D721Med (cell line): ENCODE measurements at regions not wholly inside any gene's neighbourhood (a gene's known extent, or its start where the extent isn't known, plus 50 kb on each side); places are given as distances from the start of the nearest gene placed in this dataset.

ENCODE experiments used
- DNase-seq: peaks from one replicate; pipeline ENCODE4 v3.0.0; 2011; ENCODE audit warnings: low spot score; ENCODE audit not compliant: insufficient read length
- FAIRE-seq: peaks from 2 replicates; lab custom pipeline; 2011; peaks lifted over from hg19 to GRCh38; lab: Jason Lieb, UNC
- TF ChIP-seq, protein P1 (sequence below): IDR thresholded peaks from 2 replicates; pipeline ENCODE4 v1.5.1; 2012; ENCODE audit warnings: mild to moderate bottlenecking, control low read depth; ENCODE audit not compliant: insufficient read depth; ENCODE audit errors: missing control alignments

DNA sequence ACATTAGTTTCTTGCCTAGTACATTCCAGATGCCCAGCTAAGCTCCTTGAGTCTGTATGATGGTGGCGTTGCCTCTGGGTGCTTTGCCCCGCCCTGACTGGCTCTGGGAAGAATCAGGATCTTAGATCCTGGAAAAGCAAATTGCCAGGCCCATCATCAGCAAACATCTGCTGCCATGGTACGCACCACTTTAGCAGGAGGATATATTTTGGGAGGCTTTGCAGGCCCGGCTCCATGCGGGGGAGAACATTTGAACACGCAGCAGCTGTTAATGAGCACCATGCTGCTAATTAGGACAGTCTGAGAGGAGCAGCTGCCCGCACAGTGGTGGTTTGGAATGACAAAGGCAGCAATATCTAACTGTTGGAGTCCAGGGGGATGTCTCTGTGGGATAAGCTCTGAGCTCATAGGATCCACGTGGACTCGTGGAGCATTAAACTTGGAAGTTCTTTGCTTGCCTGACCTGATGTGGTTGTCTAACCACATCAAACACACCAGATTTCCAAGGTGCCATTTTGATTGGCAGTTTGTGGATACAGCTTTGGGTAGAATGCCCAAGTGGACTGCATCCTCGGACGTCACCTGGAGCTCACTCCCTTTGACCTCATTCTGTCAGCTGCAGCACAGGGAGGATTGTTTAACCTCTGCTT lies 217.0 kb upstream of the ZBED5 start:
- TF ChIP-seq, protein P1, sequence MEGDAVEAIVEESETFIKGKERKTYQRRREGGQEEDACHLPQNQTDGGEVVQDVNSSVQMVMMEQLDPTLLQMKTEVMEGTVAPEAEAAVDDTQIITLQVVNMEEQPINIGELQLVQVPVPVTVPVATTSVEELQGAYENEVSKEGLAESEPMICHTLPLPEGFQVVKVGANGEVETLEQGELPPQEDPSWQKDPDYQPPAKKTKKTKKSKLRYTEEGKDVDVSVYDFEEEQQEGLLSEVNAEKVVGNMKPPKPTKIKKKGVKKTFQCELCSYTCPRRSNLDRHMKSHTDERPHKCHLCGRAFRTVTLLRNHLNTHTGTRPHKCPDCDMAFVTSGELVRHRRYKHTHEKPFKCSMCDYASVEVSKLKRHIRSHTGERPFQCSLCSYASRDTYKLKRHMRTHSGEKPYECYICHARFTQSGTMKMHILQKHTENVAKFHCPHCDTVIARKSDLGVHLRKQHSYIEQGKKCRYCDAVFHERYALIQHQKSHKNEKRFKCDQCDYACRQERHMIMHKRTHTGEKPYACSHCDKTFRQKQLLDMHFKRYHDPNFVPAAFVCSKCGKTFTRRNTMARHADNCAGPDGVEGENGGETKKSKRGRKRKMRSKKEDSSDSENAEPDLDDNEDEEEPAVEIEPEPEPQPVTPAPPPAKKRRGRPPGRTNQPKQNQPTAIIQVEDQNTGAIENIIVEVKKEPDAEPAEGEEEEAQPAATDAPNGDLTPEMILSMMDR: no peak
- DNase-seq (no peak), FAIRE-seq (no peak)

GRCh38 chr11:11073996-11074395 lies 216.1 kb upstream of the ZBED5 start:
- DNase-seq (no peak), FAIRE-seq (no peak)
- TF ChIP-seq, protein P1: no peak

DNA sequence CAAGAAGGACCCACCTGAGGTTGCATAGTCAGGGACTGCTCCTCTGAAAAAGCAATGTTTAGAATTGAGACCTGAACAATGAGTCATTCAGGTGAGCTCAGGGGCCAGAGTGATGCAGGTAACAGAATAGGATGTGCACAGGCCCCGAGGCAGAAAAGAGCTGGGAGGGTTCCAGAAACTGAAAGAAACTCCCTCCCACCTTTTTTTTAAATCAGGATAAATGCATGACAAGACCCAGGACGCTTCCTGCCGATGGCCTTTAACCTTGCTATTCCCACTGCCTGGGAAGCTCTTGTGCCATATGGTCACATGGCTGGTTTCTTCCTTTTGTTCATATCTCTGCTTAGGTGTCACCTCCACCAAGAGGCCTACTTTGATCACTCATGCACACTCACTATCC lies 214.2 kb upstream of the ZBED5 start:
- TF ChIP-seq, protein P1: no peak
- DNase-seq: no peak
- FAIRE-seq: no peak

- FAIRE-seq (no peak), DNase-seq (no peak)
- TF ChIP-seq, protein P1: no peak
Measured at GRCh38 chr11:11071486-11071885, 213.6 kb upstream of the ZBED5 start.

DNA sequence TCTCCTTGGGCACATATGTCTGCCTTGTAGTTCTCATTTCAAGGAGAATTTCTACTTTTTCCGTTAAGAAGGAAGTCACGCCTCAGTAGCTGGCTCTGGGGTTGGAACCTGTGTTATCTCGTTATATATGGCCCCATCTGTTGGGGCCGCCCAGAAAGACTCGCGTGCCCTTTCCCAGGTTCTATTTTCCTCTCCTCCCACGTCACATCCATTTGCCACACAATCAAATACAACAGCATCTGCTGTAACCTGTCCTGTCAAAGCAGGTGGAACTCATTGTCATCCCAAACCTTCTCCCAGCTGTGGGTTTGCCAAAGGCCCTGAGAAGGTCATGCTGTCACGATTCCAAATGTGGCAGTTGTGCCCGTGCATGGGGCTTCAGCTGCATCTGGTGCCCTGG lies 213.1 kb upstream of the ZBED5 start:
- no peak for FAIRE-seq
- DNase-seq: no peak

GRCh38 chr11:11069841-11070835 lies 212.3 kb upstream of the ZBED5 start:
- DNase-seq (no peak), FAIRE-seq (no peak)
- TF ChIP-seq, protein P1: no peak

More for the DNA sequence above, 213.1 kb upstream of the ZBED5 start:
- TF ChIP-seq, protein P1: no peak
